ENCODE measurements at regions not wholly inside any gene's neighbourhood (a gene's known extent, or its start where the extent isn't known, plus 50 kb on each side); places are given as distances from the start of the nearest gene placed in this dataset.

GRCh38 chr10:78492424-78492823 is 458.8 kb downstream of the RPS24 start:
- Histone ChIP-seq H3K9me3 (ENCODE audit: control insufficient read depth in 3 of 3, low read length in 3 of 3) (peaks cover 12 to 20% (median 12%) of the 10 kb centered on the region in 3 donors), H3K4me1 (ENCODE audit: control insufficient read depth in 3 of 3, insufficient read depth in 3 of 3, low read length in 3 of 3) (no peaks in the 10 kb centered on the region)

GRCh38 chr10:78494179-78494578 is 460.5 kb downstream of the RPS24 start:
- no peak overlapping the region for H3K9ac ChIP-seq (ENCODE audit: low read depth in 1 of 3, low read length in 3 of 3)
- no peaks in the 10 kb centered on the region for H3K36me3 ChIP-seq (ENCODE audit: control insufficient read depth in 3 of 3, insufficient read depth in 3 of 3, low read length in 3 of 3)
- H3K27ac ChIP-seq (ENCODE audit: low read depth, low read length), result no peak overlapping the region
- peaks cover 9 to 17% (median 10%) of the 10 kb centered on the region in 3 donors for H3K9me3 ChIP-seq (ENCODE audit: control insufficient read depth in 3 of 3, low read length in 3 of 3)
- H3K4me3 ChIP-seq (ENCODE audit: low read length in 3 of 3), result no peak overlapping the region
- H3K27me3 ChIP-seq (ENCODE audit: control insufficient read depth in 3 of 3, insufficient read depth in 3 of 3, low read length in 3 of 3), result no peaks in the 10 kb centered on the region
- no peaks in the 10 kb centered on the region for H3K4me1 ChIP-seq (ENCODE audit: control insufficient read depth in 3 of 3, insufficient read depth in 3 of 3, low read length in 3 of 3)

More at GRCh38 chr10:78492424-78492823, 458.8 kb downstream of the RPS24 start:
- H3K9ac ChIP-seq (ENCODE audit: low read depth in 1 of 3, low read length in 3 of 3), result no peak overlapping the region
- H3K27me3 ChIP-seq (ENCODE audit: control insufficient read depth in 3 of 3, insufficient read depth in 3 of 3, low read length in 3 of 3), result no peaks in the 10 kb centered on the region
- no peaks in the 10 kb centered on the region for H3K36me3 ChIP-seq (ENCODE audit: control insufficient read depth in 3 of 3, insufficient read depth in 3 of 3, low read length in 3 of 3)
- no peak overlapping the region for H3K27ac ChIP-seq (ENCODE audit: low read depth, low read length)
- H3K4me3 ChIP-seq (ENCODE audit: low read length in 3 of 3), result no peak overlapping the region

- H3K27me3 ChIP-seq (ENCODE audit: control insufficient read depth in 3 of 3, insufficient read depth in 3 of 3, low read length in 3 of 3), result no peaks in the 10 kb centered on the region
- H3K4me3 ChIP-seq (ENCODE audit: low read length in 3 of 3), result no peak overlapping the region
- no peak overlapping the region for H3K27ac ChIP-seq (ENCODE audit: low read depth, low read length)
- no peak overlapping the region for H3K9ac ChIP-seq (ENCODE audit: low read depth in 1 of 3, low read length in 3 of 3)
- no peaks in the 10 kb centered on the region for H3K36me3 ChIP-seq (ENCODE audit: control insufficient read depth in 3 of 3, insufficient read depth in 3 of 3, low read length in 3 of 3)
- H3K4me1 ChIP-seq (ENCODE audit: control insufficient read depth in 3 of 3, insufficient read depth in 3 of 3, low read length in 3 of 3), result peaks cover 0 to 1% (median 0%) of the 10 kb centered on the region in 3 donors
- no peaks in the 10 kb centered on the region for H3K9me3 ChIP-seq (ENCODE audit: control insufficient read depth in 3 of 3, low read length in 3 of 3)
Measured at GRCh38 chr10:78502210-78502936, 468.7 kb downstream of the RPS24 start.

GRCh38 chr10:78504181-78504580 is 470.5 kb downstream of the RPS24 start:
- H3K9me3 ChIP-seq (ENCODE audit: control insufficient read depth in 3 of 3, low read length in 3 of 3), result no peaks in the 10 kb centered on the region

GRCh38 chr10:78505657-78506056 is 472.0 kb downstream of the RPS24 start:
- H3K27ac ChIP-seq (ENCODE audit: low read depth, low read length), result no peak overlapping the region
- H3K9me3 ChIP-seq (ENCODE audit: control insufficient read depth in 3 of 3, low read length in 3 of 3), result no peaks in the 10 kb centered on the region
- no peak overlapping the region for H3K4me3 ChIP-seq (ENCODE audit: low read length in 3 of 3)
- H3K36me3 ChIP-seq (ENCODE audit: control insufficient read depth in 3 of 3, insufficient read depth in 3 of 3, low read length in 3 of 3), result no peaks in the 10 kb centered on the region
- no peak overlapping the region for H3K9ac ChIP-seq (ENCODE audit: low read depth in 1 of 3, low read length in 3 of 3)
- peaks cover 0 to 8% (median 0%) of the 10 kb centered on the region in 3 donors for H3K27me3 ChIP-seq (ENCODE audit: control insufficient read depth in 3 of 3, insufficient read depth in 3 of 3, low read length in 3 of 3)
- H3K4me1 ChIP-seq (ENCODE audit: control insufficient read depth in 3 of 3, insufficient read depth in 3 of 3, low read length in 3 of 3), result peaks cover 0 to 12% (median 7%) of the 10 kb centered on the region in 3 donors

More at GRCh38 chr10:78504181-78504580, 470.5 kb downstream of the RPS24 start:
- Histone ChIP-seq H3K36me3 (ENCODE audit: control insufficient read depth in 3 of 3, insufficient read depth in 3 of 3, low read length in 3 of 3) (no peaks in the 10 kb centered on the region), H3K4me1 (ENCODE audit: control insufficient read depth in 3 of 3, insufficient read depth in 3 of 3, low read length in 3 of 3) (peaks cover 0 to 9% (median 3%) of the 10 kb centered on the region in 3 donors), H3K27me3 (ENCODE audit: control insufficient read depth in 3 of 3, insufficient read depth in 3 of 3, low read length in 3 of 3) (peaks cover 0 to 5% (median 0%) of the 10 kb centered on the region in 3 donors), H3K27ac (ENCODE audit: low read depth, low read length) (no peak overlapping the region), H3K9ac (ENCODE audit: low read depth in 1 of 3, low read length in 3 of 3) (no peak overlapping the region), H3K4me3 (ENCODE audit: low read length in 3 of 3) (no peak overlapping the region)

- no peaks in the 10 kb centered on the region for H3K36me3 ChIP-seq (ENCODE audit: control insufficient read depth in 3 of 3, insufficient read depth in 3 of 3, low read length in 3 of 3)
- no peak overlapping the region for H3K4me3 ChIP-seq (ENCODE audit: low read length in 3 of 3)
- no peaks in the 10 kb centered on the region for H3K9me3 ChIP-seq (ENCODE audit: control insufficient read depth in 3 of 3, low read length in 3 of 3)
- H3K27me3 ChIP-seq (ENCODE audit: control insufficient read depth in 3 of 3, insufficient read depth in 3 of 3, low read length in 3 of 3), result peaks cover 0 to 8% (median 0%) of the 10 kb centered on the region in 3 donors
- no peak overlapping the region for H3K9ac ChIP-seq (ENCODE audit: low read depth in 1 of 3, low read length in 3 of 3)
- H3K4me1 ChIP-seq (ENCODE audit: control insufficient read depth in 3 of 3, insufficient read depth in 3 of 3, low read length in 3 of 3), result peaks cover 0 to 20% (median 12%) of the 10 kb centered on the region in 3 donors
- no peak overlapping the region for H3K27ac ChIP-seq (ENCODE audit: low read depth, low read length)
Measured at GRCh38 chr10:78506614-78507013, 473.0 kb downstream of the RPS24 start.

GRCh38 chr10:78507510-78508160 is 474.0 kb downstream of the RPS24 start:
- Histone ChIP-seq H3K4me1 (ENCODE audit: control insufficient read depth in 3 of 3, insufficient read depth in 3 of 3, low read length in 3 of 3) (peaks cover 0 to 24% (median 19%) of the 10 kb centered on the region in 3 donors), H3K36me3 (ENCODE audit: control insufficient read depth in 3 of 3, insufficient read depth in 3 of 3, low read length in 3 of 3) (no peaks in the 10 kb centered on the region), H3K9me3 (ENCODE audit: control insufficient read depth in 3 of 3, low read length in 3 of 3) (no peaks in the 10 kb centered on the region), H3K4me3 (ENCODE audit: low read length in 3 of 3) (no peak overlapping the region), H3K9ac (ENCODE audit: low read depth in 1 of 3, low read length in 3 of 3) (no peak overlapping the region), H3K27ac (ENCODE audit: low read depth, low read length) (no peak overlapping the region), H3K27me3 (ENCODE audit: control insufficient read depth in 3 of 3, insufficient read depth in 3 of 3, low read length in 3 of 3) (peaks cover 0 to 8% (median 0%) of the 10 kb centered on the region in 3 donors)

GRCh38 chr10:78508955-78509748 is 475.5 kb downstream of the RPS24 start:
- H3K27me3 ChIP-seq (ENCODE audit: control insufficient read depth in 3 of 3, insufficient read depth in 3 of 3, low read length in 3 of 3), result peaks cover 0 to 8% (median 0%) of the 10 kb centered on the region in 3 donors
- no peaks in the 10 kb centered on the region for H3K36me3 ChIP-seq (ENCODE audit: control insufficient read depth in 3 of 3, insufficient read depth in 3 of 3, low read length in 3 of 3)
- H3K4me1 ChIP-seq (ENCODE audit: control insufficient read depth in 3 of 3, insufficient read depth in 3 of 3, low read length in 3 of 3), result peaks cover 0 to 26% (median 20%) of the 10 kb centered on the region in 3 donors
- H3K9ac ChIP-seq (ENCODE audit: low read depth in 1 of 3, low read length in 3 of 3), result no peak overlapping the region
- H3K27ac ChIP-seq (ENCODE audit: low read depth, low read length), result no peak overlapping the region
- H3K9me3 ChIP-seq (ENCODE audit: control insufficient read depth in 3 of 3, low read length in 3 of 3), result no peaks in the 10 kb centered on the region
- H3K4me3 ChIP-seq (ENCODE audit: low read length in 3 of 3), result peak overlapping the region in 1 of 3 donors; percentile 13

- no peak overlapping the region for H3K27ac ChIP-seq (ENCODE audit: low read depth, low read length)
- H3K9me3 ChIP-seq (ENCODE audit: control insufficient read depth in 3 of 3, low read length in 3 of 3), result no peaks in the 10 kb centered on the region
- peaks cover 0 to 8% (median 0%) of the 10 kb centered on the region in 3 donors for H3K27me3 ChIP-seq (ENCODE audit: control insufficient read depth in 3 of 3, insufficient read depth in 3 of 3, low read length in 3 of 3)
- peak overlapping the region in 1 of 3 donors; percentile 50 for H3K9ac ChIP-seq (ENCODE audit: low read depth in 1 of 3, low read length in 3 of 3)
- no peak overlapping the region for H3K4me3 ChIP-seq (ENCODE audit: low read length in 3 of 3)
- no peaks in the 10 kb centered on the region for H3K36me3 ChIP-seq (ENCODE audit: control insufficient read depth in 3 of 3, insufficient read depth in 3 of 3, low read length in 3 of 3)
- H3K4me1 ChIP-seq (ENCODE audit: control insufficient read depth in 3 of 3, insufficient read depth in 3 of 3, low read length in 3 of 3), result peaks cover 9 to 28% (median 24%) of the 10 kb centered on the region in 3 donors
Measured at GRCh38 chr10:78510566-78511323, 477.1 kb downstream of the RPS24 start.
